COLO668 (cell line): ENCODE measurements at regions not wholly inside any gene's neighbourhood (a gene's known extent, or its start where the extent isn't known, plus 50 kb on each side); places are given as distances from the start of the nearest gene placed in this dataset.

ENCODE experiments used
- DNase-seq: peaks from one replicate; lab custom pipeline; 2025; ENCODE audit not compliant: unreplicated experiment; lab: John Stamatoyannopoulos, UW

DNA sequence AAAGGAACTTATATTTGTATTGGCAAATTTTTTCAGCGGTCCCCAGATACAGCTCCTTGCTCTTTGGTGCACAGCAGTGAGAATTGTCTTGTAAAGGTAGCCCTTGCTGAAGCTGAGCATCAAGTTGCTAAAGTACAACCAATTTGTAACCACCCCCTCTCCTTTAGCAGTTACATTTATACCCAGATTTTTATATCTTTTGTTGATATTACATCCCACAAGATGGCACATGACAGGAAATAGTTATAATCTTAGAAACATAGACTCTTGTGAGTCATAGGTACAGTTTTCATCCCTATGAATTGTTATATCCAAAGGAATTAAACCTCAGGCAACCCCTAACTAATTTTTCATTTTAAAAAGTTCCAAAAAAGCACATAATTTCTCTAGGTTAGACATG lies 523.0 kb upstream of the SLITRK1 start:
- no peak for DNase-seq

DNA sequence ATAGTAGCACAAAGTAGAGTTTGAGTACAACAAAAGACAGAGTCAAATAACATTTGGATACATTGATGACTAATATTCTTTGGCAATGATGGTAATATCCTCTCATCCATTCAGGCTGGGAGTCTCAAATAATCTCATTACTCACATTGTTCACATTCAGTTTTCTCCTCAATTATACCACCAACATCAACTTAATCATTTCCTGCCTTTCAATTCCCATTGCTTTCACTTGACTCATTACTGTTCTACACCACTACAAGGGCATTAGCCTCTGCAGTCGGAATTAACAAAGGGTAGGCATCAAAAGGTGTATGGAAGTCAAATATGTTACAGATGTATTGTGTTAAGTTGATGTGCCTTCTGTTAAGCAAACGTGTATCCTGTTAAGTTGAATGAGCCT lies 518.4 kb upstream of the SLITRK1 start:
- DNase-seq = no peak

DNA sequence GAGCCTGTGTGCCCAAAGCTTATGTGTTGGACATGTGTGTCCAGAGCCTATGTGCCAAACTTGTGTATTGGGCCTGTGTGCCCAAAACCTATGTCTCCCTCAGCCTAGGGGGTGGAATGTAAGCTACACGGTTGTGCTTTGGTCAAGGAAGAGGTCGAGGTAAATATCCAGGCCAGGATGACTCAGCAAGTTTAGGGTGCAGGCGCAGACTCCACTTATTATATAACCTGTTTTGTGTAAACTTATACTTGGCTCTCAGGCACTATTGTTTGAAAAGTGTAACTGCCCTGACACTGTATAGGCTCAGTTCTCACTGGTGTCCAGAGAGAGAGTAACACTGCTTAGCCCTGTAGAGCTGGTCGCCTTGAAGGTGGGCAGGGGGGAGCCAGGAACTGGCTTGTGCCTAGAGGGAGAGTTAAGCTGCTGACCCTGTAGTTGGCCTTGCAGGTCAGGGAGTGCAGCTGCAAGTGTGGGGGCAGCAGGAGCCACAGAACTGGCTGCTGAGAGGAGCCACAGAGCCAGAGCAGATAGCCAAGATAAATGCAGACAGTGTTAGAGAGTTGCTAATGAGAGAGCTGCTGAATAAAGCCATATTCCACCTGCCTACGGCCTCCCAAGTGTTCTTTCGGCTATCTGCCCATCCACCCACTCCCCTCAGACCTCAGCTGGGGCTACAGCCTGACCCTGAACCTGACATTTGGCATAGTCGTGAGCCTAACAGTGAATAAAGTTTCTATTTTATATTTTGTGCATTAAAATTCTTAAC lies 517.2 kb upstream of the SLITRK1 start:
- DNase-seq = no peak

DNA sequence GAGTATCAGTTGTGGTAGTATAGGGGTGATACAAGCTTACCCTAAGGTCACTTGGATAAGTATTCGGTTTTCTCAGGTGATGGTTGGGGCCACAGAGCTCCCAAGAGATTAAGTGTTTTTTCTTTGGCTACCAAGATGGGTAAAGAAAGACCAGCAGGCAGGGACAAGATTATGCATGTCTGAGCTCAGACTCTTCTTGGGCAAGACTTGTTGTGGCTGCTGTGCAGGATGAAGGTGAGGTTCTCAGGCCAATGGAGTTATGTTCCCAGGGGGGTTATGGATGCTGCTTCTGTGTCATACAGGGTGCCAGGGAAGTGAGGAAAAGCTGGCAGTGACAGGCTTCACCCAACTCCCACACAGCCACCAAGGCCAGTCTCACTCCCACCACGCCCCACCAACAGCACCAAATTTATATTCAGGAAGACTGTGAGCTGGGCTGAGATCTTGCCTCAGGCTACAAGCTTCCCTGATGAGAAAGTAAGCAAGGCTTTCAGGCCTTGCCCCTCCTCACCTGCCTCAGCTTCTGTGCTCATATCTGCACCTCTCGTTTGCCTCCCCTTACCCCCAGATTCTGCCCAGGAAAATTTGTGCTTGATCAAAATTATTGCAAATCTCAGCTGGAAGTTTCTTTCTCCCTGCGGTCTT lies 511.8 kb upstream of the SLITRK1 start:
- DNase-seq = no peak

DNA sequence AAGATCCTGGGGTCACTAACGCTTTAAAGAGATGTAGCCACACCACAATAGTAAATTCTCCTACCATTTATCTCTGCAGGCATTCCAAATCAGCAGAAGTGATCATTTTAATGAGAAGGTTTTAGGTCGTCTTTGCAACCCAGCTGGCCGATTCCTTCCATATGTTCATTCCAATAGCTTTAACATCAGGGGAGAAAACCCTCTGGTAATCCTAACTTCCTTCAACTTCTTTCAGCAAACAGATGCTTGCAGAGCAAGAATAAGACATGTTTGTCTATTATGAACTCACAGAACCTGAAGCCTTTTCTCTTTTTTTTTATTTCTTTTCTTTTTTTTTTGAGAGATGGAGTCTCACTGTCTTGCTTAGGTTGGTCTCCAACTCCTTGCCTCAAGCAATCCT lies 498.6 kb upstream of the SLITRK1 start:
- DNase-seq = no peak

DNA sequence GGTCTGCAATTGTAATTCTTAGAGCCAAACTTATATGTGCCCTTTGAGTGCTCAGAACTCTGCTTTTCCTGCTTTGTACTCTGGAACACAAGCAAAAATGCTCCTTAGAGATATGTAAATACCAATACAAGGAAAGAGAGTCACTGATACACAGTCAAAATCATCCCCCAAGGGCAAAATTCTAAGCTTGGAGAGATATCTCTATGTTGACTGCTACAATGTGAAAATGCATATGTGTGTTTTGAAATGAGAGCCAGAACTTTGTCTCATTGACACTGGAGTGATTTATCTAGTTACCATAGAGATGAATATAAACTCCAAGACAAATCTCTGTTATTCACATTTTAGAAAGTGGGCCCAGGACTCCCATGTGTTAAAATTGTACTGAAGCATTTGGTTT lies 494.8 kb upstream of the SLITRK1 start:
- no peak for DNase-seq

DNA sequence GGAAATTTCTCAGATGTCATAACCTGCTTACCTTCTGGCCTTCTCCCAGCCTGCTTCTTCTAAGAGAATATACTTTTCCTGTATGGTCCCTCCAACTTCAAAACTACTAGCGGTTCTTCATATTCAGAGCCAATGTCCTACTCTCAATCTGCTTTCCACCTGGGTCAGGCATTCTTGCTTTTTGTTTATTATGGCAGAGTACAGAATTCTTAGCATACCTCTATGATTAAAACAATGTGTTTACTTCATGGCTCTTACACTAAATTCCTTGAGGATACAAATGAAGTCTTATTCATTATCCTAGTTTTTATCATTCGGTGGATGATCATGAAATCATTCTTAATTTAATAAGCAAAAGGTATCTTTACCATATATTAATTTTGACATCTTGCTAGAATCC lies 484.2 kb upstream of the SLITRK1 start:
- DNase-seq = no peak

DNA sequence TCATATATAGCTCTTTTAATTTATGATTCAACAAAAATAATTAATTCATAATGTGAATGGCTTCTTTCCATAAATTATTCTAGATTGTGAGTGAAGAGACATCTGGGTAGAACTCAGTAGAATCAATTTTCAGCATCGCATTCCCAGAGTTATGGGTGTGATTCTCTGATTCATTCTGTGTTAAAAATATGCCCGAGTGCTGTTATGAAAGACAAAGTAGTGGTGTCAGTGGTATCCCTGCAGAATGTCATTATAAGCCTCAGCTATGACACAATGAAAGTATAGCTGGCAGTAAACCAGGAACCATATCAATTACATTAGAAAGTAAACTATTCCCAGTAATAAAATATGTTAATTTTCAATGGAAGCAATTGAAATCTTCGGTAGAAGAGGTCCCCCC lies 480.5 kb upstream of the SLITRK1 start:
- DNase-seq = no peak

DNA sequence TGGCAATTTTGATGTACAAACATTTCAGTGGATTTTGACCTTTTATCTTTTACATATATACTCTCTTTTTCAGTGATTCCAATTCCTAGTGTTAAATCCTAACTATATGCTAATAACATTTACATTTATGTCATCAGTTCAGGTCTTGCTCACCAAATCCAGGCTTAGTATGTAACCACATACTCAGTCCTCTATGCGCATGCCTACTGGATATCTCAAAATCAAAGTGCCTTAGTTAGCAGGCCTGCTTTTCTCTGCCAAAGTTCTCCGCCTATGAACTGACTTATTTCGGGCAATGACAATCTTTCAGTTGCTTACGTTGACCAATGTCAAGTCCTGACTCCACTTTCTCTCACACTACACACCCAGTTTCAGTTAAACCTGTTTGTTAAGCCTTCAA lies 478.5 kb upstream of the SLITRK1 start:
- no peak for DNase-seq

DNA sequence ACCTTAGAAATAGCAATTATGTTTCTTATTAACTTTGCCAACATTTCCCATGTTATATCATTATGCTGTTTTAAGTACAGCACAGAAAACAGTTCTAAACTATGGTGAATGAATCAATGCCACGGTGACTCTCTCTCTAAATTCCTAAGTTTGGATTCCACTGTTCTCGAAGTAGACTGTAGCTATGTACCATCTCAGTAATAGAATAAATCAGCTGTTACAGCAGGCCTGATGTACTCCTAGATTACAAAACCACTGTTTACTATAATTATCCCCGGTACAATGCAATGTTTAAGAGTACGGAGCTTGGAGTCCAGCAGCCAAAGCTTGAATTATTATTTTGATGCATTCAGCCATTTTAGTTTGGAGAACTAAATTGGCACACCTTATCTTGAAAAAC lies 476.3 kb upstream of the SLITRK1 start:
- no peak for DNase-seq

DNA sequence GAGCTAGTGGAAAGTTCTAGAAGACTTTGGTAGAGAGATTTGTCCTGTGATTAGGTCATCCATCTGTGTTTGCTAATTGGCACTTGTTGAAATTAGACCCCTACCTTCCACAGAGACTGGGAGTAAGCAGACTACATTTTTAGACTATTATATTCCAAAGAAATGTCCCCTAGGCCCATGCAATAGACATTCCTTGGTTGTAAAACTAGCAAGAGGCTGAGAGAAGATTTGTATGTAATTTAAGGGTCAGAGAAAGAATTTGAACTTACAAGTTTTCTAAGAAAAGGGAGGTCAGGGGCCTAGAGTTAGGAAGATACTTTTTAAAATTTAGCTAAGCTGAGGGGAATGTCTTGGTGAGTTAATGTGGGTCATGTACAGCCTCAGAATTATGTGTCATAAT lies 470.7 kb upstream of the SLITRK1 start:
- DNase-seq = no peak

DNA sequence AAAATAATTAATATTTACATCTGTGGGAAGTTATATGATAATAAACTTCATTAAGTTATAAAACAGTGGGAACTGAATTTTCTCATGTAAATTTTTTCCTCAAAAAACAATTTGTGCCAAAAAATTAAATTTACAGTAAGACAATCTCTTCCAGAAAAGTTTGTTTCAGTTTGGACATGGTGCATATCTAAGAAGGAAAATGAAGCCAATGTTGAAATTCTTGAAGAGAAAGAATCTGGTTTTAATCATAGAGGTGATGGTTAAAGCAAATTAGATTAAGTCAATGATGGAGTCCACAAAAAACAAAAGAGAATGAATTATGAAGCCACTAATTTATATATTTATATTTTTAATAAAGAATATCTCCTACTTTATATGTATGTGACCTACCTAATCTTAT lies 457.2 kb upstream of the SLITRK1 start:
- no peak for DNase-seq

DNA sequence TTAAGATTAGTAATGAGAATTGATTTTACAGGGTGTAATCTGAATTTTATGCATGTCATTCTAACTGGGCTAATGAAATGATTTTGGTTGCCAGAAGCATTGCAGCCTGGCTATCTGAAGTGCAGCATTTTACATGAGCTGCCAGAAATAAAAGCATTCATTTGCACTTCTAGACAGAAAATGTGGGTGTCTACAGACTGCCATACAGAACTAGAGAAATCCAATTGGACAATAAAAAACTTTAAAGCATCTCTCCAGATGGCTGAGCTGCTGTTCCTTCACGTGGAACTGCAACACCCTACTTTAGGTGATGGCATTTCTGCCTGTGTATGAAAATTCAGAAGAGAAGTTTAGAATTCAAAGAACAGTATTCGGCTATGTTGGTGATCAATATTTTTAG lies 450.1 kb upstream of the SLITRK1 start:
- no peak for DNase-seq

DNA sequence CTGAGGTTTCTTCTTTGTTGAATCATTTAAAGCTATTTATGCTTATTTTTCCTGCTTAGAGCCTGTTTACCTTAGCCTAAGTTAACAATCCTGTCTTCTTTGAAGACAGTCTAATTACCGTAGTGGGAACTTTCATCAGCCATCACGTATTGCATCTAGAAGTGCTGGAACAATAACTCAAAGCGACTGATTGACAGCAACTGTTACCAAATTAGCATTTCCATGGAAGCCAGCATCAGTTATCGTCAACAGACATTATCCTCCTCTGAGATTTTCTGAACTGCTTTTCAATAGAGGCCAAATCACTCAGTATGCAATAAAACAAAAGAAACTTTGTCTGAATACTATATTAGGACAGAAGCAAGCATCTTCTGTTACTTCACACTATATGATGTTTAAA lies 433.3 kb upstream of the SLITRK1 start:
- DNase-seq = no peak

DNA sequence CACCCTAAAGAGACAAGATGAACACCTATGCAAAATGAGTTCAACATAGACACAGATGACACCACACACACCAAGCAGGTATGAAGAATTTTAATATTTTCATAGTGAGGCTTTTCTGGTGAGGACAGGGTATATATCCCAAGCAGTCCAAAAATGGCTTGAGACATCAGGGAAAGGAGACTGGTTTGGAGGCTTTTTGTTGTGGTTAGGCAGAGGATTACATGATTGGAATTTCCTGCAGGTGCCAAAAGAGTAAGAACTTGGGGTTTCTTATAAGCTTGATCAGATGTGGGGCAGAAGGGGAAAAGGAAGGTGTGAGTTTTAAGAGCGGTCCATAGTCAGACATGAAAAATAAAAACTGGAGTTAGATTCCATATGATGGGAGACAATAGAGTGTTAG lies 420.8 kb upstream of the SLITRK1 start:
- no peak for DNase-seq

DNA sequence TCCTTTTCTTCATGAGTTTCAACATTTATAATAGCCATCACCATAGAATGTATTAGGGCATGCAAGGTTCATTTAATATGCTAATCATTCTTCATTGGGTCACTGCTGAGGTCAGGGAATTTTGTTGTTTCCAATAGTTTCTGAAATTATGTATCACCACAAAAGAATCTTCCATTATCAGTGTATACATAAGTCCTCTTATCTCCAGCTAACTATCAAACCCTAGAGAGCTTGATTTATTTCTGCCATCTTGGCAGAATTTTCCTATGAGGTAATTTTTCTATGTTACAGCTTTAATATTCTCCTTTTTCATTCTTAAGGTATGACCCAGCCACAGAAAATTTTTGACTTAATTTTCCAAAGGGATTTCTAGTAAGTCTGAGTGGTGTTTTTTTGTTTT lies 415.0 kb upstream of the SLITRK1 start:
- no peak for DNase-seq

DNA sequence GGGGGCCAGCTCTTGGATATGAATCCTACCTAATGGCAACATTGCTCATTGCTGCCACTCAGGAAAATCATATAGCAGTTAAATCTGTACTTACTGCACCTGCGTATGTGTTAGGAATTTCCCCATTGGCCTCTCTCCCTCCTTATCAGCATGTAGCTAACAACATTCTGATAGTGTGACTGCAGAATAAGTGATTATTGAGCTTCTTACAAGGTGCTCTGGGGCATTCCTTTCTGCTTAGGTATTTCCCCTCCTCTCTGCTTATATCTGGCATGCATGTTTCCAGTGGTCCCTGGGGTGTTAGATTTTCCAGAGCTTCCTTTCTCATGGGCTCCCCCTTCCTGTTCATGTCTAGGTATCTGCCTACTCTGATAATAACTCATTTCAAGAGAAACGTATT lies 414.1 kb upstream of the SLITRK1 start:
- DNase-seq = no peak

DNA sequence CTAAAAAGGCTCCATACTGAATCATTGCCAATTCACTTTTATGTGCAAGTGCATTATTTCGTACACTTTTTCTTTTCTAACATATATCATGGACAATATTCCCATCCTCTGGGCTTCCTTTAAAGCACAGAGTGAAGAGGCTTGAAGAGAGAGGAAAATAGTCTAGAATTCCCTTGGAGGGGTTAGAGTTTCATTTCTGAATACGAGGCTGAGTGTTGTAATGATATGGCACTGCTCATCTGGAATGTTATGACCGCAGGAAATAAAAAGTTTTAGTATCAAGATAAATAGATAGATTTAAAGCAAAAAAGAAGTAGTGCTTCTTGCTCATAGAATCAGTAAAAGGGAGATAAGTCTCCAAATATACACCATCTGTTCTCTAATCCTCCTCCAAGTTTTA lies 412.3 kb upstream of the SLITRK1 start:
- no peak for DNase-seq

DNA sequence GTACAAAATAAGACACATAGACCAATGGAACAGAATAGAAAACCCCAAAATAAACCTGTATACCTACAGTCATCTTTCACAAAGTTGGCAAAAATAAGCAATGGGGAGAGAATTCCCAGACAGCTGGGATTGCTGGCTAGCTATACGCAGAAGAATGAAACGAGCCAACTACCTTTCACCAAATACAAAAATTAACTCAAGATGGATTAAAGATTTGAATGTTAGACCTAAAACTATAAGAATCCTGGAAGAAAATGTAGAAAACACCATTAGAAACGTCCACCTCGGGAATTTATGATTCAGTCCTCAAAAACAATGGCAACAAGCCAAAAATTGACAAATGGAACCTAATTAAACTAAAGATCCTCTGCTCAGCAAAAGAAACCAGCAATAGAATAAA lies 408.1 kb upstream of the SLITRK1 start:
- DNase-seq = no peak

DNA sequence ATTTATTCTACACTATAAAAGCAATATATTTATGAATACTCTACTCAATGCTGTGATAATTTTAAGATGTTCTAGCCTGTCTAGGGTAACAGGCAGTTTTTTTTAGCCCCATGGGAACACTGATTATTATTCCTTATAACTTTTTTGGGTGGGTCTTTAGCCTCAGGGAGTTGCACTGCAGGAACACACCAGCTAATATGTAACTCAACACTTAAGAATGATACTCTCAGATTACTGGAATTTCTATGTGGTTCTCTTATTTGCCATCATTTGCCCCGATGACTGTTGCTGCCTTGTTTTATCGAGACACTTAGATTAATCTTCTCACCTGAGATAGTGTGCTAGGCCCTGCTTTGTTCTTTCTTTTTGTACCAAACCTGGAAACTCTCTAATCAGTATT lies 396.9 kb upstream of the SLITRK1 start:
- DNase-seq = no peak

DNA sequence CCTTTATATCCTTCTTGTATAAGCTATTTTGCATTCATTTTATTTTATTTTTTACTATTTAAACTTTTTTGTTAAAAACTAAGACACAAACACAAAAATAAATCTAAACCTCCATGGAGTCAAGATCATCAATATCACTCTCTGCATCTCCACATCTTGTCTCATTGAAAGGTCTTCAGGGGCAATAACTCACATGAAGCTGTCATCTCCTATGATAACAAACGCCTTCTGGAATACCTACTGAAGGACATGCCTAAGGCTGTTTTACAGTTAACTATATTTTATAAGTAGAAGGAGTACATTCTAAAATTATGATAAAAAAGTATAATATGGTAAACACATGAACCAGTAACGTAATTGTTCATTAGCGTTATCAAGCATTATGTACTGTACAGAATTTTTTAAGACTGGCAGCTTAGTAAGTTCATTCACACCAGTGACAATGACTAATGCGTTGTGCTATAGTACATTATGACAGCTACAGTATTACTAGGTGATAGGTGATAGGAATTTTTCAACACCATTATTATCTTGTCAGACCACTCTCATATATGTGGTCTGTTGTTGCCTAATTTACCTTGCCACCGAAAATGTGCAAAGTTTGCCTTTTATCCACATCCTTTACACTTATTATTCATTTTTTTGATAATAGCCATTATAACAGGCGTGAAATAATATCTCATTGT lies 390.7 kb upstream of the SLITRK1 start:
- DNase-seq = no peak

DNA sequence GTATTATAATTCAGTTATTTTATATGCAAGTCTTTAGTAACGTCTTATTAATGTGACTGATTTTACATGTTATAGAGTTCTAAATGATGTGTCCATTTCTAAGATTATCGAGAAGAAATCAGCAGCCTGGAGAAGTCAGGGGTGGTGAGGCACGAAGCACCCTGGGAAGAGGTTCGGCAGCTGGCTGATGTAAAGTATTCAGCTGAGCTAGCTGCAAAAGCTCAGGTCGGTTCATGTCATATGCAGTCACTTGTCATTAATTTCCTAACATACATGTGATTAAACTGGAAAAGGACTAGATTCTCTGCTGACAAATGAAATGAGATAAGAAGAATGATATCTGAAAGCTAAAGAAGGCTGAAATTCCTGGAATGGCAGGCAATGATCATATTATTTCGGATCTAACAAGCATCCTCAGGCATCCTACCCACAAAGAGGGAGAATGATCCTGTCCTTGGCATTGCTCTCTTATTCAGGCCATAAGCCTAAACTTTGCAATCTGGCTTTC lies 383.0 kb upstream of the SLITRK1 start:
- DNase-seq = no peak
